HepG2 (cell line): ENCODE measurements at regions not wholly inside any gene's neighbourhood (a gene's known extent, or its start where the extent isn't known, plus 50 kb on each side); places are given as distances from the start of the nearest gene placed in this dataset.

ENCODE experiments used
- CBX1 ChIP-seq: IDR thresholded peaks from one replicate; pipeline ENCODE4 v1.6.1; 2016; ENCODE audit warnings: antibody characterized with exemption, low read depth
- DDIT3 ChIP-seq: sonication (generic); formaldehyde crosslinking; IDR thresholded peaks from 2 replicates; pipeline ENCODE4 v1.4.0; 2020; ENCODE audit warnings: mild to moderate bottlenecking, missing genetic modification reagents
- E2F2 ChIP-seq: sonication (generic); formaldehyde crosslinking; IDR thresholded peaks from 2 replicates; pipeline ENCODE4 v1.4.0; 2020; ENCODE audit warnings: missing genetic modification reagents, borderline replicate concordance
- FOXJ3 ChIP-seq: sonication (generic); formaldehyde crosslinking; IDR thresholded peaks from 2 replicates; pipeline ENCODE4 v1.4.0; 2020; ENCODE audit warnings: missing genetic modification reagents, mild to moderate bottlenecking, borderline replicate concordance
- HIVEP1 ChIP-seq: sonication (generic); formaldehyde crosslinking; IDR thresholded peaks from 2 replicates; pipeline ENCODE4 v1.4.0; 2020; ENCODE audit warnings: mild to moderate bottlenecking, missing genetic modification reagents
- HNRNPL ChIP-seq: fragments of 200-400 bp; formaldehyde crosslinking; IDR thresholded peaks from 2 replicates; pipeline ENCODE4 v1.6.1; 2017; ENCODE audit warnings: mild to moderate bottlenecking, low read depth, low read length
- NAIF1 ChIP-seq: sonication (generic); formaldehyde crosslinking; IDR thresholded peaks from 2 replicates; pipeline ENCODE4 v1.5.0; 2020; ENCODE audit warnings: mild to moderate bottlenecking, missing genetic modification reagents, borderline replicate concordance
- NFAT5 ChIP-seq: sonication (generic); formaldehyde crosslinking; IDR thresholded peaks from 2 replicates; pipeline ENCODE4 v1.4.0; 2020; ENCODE audit warnings: missing genetic modification reagents
- NR3C1 ChIP-seq: sonication (generic); formaldehyde crosslinking; IDR thresholded peaks from 2 replicates; pipeline ENCODE4 v1.4.0; 2020; ENCODE audit warnings: missing genetic modification reagents
- PBX3 ChIP-seq: sonication (generic); formaldehyde crosslinking; IDR thresholded peaks from 2 replicates; pipeline ENCODE4 v1.8.1; 2023; ENCODE audit warnings: missing genetic modification reagents, inconsistent platforms, borderline replicate concordance
- PREB ChIP-seq: sonication (generic); formaldehyde crosslinking; IDR thresholded peaks from 2 replicates; pipeline ENCODE4 v1.4.0; 2020; ENCODE audit warnings: missing genetic modification reagents
- REPIN1 ChIP-seq: sonication (generic); formaldehyde crosslinking; IDR thresholded peaks from 2 replicates; pipeline ENCODE4 v1.8.0; 2022; ENCODE audit warnings: missing genetic modification reagents, low read depth, mild to moderate bottlenecking, borderline replicate concordance
- SRSF9 ChIP-seq: fragments of 200-400 bp; formaldehyde crosslinking; IDR thresholded peaks from 2 replicates; pipeline ENCODE4 v1.6.1; 2018; ENCODE audit warnings: borderline replicate concordance, mild to moderate bottlenecking, low read depth, low read length; ENCODE audit not compliant: insufficient read depth, poor library complexity, severe bottlenecking
- TSC22D2 ChIP-seq: sonication (generic); formaldehyde crosslinking; IDR thresholded peaks from 2 replicates; pipeline ENCODE4 v1.5.1; 2020; ENCODE audit warnings: missing genetic modification reagents, mild to moderate bottlenecking, borderline replicate concordance
- U2AF2 ChIP-seq: fragments of 200-400 bp; formaldehyde crosslinking; IDR thresholded peaks from 2 replicates; pipeline ENCODE4 v1.6.1; 2017; ENCODE audit warnings: low read depth, mild to moderate bottlenecking, low read length
- XBP1 ChIP-seq: sonication (generic); formaldehyde crosslinking; IDR thresholded peaks from 2 replicates; pipeline ENCODE4 v1.5.0; 2020; ENCODE audit warnings: missing genetic modification reagents
- ZNF143 ChIP-seq: sonication (generic); formaldehyde crosslinking; IDR thresholded peaks from 2 replicates; pipeline ENCODE4 v1.4.0; 2020; ENCODE audit warnings: missing genetic modification reagents
- ZNF282 ChIP-seq: fragments of 450-650 bp; IDR thresholded peaks from 2 replicates; pipeline ENCODE4 v1.6.1; 2018; ENCODE audit not compliant: partially characterized antibody
- ZNF441 ChIP-seq: sonication (generic); formaldehyde crosslinking; IDR thresholded peaks from 2 replicates; pipeline ENCODE4 v1.7.0; 2021; ENCODE audit warnings: missing genetic modification reagents, borderline replicate concordance
- ZNF446 ChIP-seq: sonication (generic); formaldehyde crosslinking; IDR thresholded peaks from 2 replicates; pipeline ENCODE4 v1.5.0; 2020; ENCODE audit warnings: mild to moderate bottlenecking, missing genetic modification reagents
- ZNF589 ChIP-seq: sonication (generic); formaldehyde crosslinking; conservative IDR thresholded peaks from 2 replicates; pipeline ENCODE4 v1.8.0; 2022; ENCODE audit warnings: mild to moderate bottlenecking, moderate library complexity, missing genetic modification reagents
- ZNF761 ChIP-seq: sonication (generic); formaldehyde crosslinking; conservative IDR thresholded peaks from 2 replicates; pipeline ENCODE4 v1.4.0; 2020; ENCODE audit warnings: mild to moderate bottlenecking, missing genetic modification reagents
- ZSCAN30 ChIP-seq: sonication (generic); formaldehyde crosslinking; IDR thresholded peaks from 2 replicates; pipeline ENCODE4 v1.5.0; 2020; ENCODE audit warnings: mild to moderate bottlenecking, missing genetic modification reagents

GRCh38 chr4:87911252-87911774, 64.2 kb upstream of the SPP1 start (continued):
- TF ChIP-seq TSC22D2 (CRISPR knock-in tag), result no peak
- TF ChIP-seq NFAT5, result no peak
- TF ChIP-seq HNRNPL, result 0 out of 2 replicates have a peak, but pooled peaks have one; percentile 60
- no peak for TF ChIP-seq REPIN1 (CRISPR knock-in tag)
- no peak; the same call in 1 of the 2 replicates for TF ChIP-seq NAIF1
- no peak for TF ChIP-seq SRSF9
- TF ChIP-seq DDIT3 (CRISPR knock-in tag), result no peak
- TF ChIP-seq NR3C1 (CRISPR knock-in tag), result no peak
- no peak for TF ChIP-seq HIVEP1 (CRISPR knock-in tag)
- no peak for TF ChIP-seq ZNF441 (CRISPR knock-in tag)
- no peak for TF ChIP-seq CBX1
- TF ChIP-seq ZNF446 (CRISPR knock-in tag), result no peak
- TF ChIP-seq XBP1 (CRISPR knock-in tag), result no peak
- TF ChIP-seq PREB (CRISPR knock-in tag), result no peak
- no peak for TF ChIP-seq ZNF589
- no peak for TF ChIP-seq ZNF143 (CRISPR knock-in tag)
- no peak for TF ChIP-seq ZNF282
- TF ChIP-seq ZSCAN30 (CRISPR knock-in tag), result no peak
- TF ChIP-seq ZNF761 (CRISPR knock-in tag), result no peak
- no peak for TF ChIP-seq U2AF2
- TF ChIP-seq E2F2 (CRISPR knock-in tag), result no peak
- peak; percentile 91 for TF ChIP-seq FOXJ3 (CRISPR knock-in tag)
- TF ChIP-seq PBX3 (CRISPR knock-in tag), result no peak
